Neutrophil (primary cell): ENCODE measurements at regions not wholly inside any gene's neighbourhood (a gene's known extent, or its start where the extent isn't known, plus 50 kb on each side); places are given as distances from the start of the nearest gene placed in this dataset.

Source experiments
- H3K27ac ChIP-seq: fragments of 200-600 bp; sonication (generic); 2 replicates; pipeline ENCODE4 v1.5.1; 2016; ENCODE audit warnings: mild to moderate bottlenecking, moderate library complexity
- H3K27me3 ChIP-seq: fragments of 200-600 bp; sonication (generic); 2 replicates; pipeline ENCODE4 v1.6.0; 2016; ENCODE audit warnings: mild to moderate bottlenecking
- H3K36me3 ChIP-seq: fragments of 200-600 bp; sonication (generic); 2 replicates; pipeline ENCODE4 v1.5.1; 2017
- H3K4me1 ChIP-seq, 2 experiments: fragments of 200-600 bp in 1 of 2; sonication (generic) in 1 of 2; 1 replicate in 1 of 2; 2 replicates in 1 of 2; pipeline versions ENCODE4 v1.5.1 to v1.6.1; 2013 to 2016; ENCODE audit warnings: low read depth in 1 of 2, low read length in 1 of 2, mild to moderate bottlenecking in 1 of 2, moderate library complexity in 1 of 2; ENCODE audit not compliant: control insufficient read depth in 1 of 2, insufficient read depth in 1 of 2
- H3K4me3 ChIP-seq, 2 experiments: fragments of 200-600 bp in 1 of 2; sonication (generic) in 1 of 2; 1 replicate in 1 of 2; 2 replicates in 1 of 2; pipeline ENCODE4 v1.5.1; 2013 to 2016; ENCODE audit warnings: low read depth in 1 of 2, low read length in 1 of 2, mild to moderate bottlenecking in 1 of 2, moderate library complexity in 1 of 2
- H3K9me3 ChIP-seq: fragments of 200-600 bp; sonication (generic); 2 replicates; pipeline ENCODE4 v1.5.1; 2016
- TF ChIP-seq, protein P1 (sequence below): fragments of 200-600 bp; sonication (generic); IDR thresholded peaks from 2 replicates; pipeline ENCODE4 v1.5.1; 2016; ENCODE audit warnings: antibody characterized with exemption

DNA sequence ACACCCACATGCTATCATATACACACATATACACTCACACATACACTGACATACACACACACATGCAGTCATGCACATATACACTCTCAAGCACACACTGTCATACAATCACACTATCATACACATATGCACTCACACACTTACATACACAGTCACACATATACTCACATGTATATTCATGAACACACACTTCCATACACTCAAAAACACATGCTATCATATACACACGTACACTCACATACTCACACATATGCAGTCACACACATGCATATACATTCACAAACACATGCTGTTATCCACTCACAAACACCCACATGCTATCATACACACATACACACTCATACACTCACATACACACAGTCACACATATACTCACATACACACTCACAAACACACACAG is 71.0 kb upstream of the PLXNA4 start:
- H3K4me1 ChIP-seq = peaks cover 10 to 19% of the 10 kb centered on the region in 2 experiments
- TF ChIP-seq, protein P1, sequence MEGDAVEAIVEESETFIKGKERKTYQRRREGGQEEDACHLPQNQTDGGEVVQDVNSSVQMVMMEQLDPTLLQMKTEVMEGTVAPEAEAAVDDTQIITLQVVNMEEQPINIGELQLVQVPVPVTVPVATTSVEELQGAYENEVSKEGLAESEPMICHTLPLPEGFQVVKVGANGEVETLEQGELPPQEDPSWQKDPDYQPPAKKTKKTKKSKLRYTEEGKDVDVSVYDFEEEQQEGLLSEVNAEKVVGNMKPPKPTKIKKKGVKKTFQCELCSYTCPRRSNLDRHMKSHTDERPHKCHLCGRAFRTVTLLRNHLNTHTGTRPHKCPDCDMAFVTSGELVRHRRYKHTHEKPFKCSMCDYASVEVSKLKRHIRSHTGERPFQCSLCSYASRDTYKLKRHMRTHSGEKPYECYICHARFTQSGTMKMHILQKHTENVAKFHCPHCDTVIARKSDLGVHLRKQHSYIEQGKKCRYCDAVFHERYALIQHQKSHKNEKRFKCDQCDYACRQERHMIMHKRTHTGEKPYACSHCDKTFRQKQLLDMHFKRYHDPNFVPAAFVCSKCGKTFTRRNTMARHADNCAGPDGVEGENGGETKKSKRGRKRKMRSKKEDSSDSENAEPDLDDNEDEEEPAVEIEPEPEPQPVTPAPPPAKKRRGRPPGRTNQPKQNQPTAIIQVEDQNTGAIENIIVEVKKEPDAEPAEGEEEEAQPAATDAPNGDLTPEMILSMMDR = no peak
- no peak overlapping the region for H3K4me3 ChIP-seq
- no peaks in the 10 kb centered on the region for H3K9me3 ChIP-seq
- H3K36me3 ChIP-seq = no peaks in the 10 kb centered on the region
- no peak overlapping the region for H3K27ac ChIP-seq
- no peaks in the 10 kb centered on the region for H3K27me3 ChIP-seq

- Histone ChIP-seq H3K9me3 (no peaks in the 10 kb centered on the region), H3K4me1 (peaks cover 5 to 11% of the 10 kb centered on the region in 2 experiments), H3K27me3 (no peaks in the 10 kb centered on the region), H3K36me3 (no peaks in the 10 kb centered on the region), H3K4me3 (no peak overlapping the region), H3K27ac (no peak overlapping the region)
- TF ChIP-seq, protein P1 = no peak
Measured at GRCh38 chr7:132646052-132646451, 69.8 kb upstream of the PLXNA4 start.

DNA sequence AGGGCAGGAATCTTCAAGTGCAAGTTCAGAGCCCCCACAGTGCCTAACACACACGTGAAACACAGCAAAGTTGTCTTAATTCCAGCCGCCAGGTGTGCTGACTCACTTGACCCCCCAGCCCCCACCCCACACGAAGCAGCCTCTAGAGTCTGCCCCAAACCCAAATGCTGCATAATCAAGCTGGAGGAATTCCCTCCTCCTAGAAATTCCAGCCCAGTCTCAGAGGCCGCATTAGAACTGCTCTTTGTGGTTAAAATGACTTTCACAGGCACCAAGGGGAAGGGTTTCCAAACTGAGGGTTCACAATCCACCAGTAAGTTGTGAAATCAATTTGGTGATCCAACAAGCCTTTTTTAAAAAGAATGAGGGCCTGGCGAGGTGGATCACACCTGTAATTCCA is 67.0 kb upstream of the PLXNA4 start:
- Histone ChIP-seq H3K27me3 (no peaks in the 10 kb centered on the region), H3K4me1 (peaks cover 5 to 11% of the 10 kb centered on the region in 2 experiments), H3K9me3 (no peaks in the 10 kb centered on the region), H3K4me3 (no peak overlapping the region), H3K27ac (no peak overlapping the region), H3K36me3 (no peaks in the 10 kb centered on the region)
- TF ChIP-seq, protein P1 = no peak

- Histone ChIP-seq H3K9me3 (no peaks in the 10 kb centered on the region), H3K36me3 (no peaks in the 10 kb centered on the region), H3K27ac (no peak overlapping the region), H3K4me1 (peaks cover 5 to 11% of the 10 kb centered on the region in 2 experiments), H3K27me3 (no peaks in the 10 kb centered on the region), H3K4me3 (no peak overlapping the region)
- TF ChIP-seq, protein P1 = no peak
Measured at GRCh38 chr7:132641238-132641637, 65.0 kb upstream of the PLXNA4 start.

- no peaks in the 10 kb centered on the region for H3K27me3 ChIP-seq
Measured at GRCh38 chr7:132639983-132640382, 63.7 kb upstream of the PLXNA4 start.

More at GRCh38 chr7:132639983-132640382, 63.7 kb upstream of the PLXNA4 start:
- no peaks in the 10 kb centered on the region for H3K36me3 ChIP-seq
- H3K27ac ChIP-seq = no peak overlapping the region
- H3K4me3 ChIP-seq = no peak overlapping the region
- TF ChIP-seq, protein P1 = no peak
- H3K4me1 ChIP-seq = peaks cover 5 to 11% of the 10 kb centered on the region in 2 experiments
- H3K9me3 ChIP-seq = no peaks in the 10 kb centered on the region
